GM18951 (cell line): ENCODE measurements at regions not wholly inside any gene's neighbourhood (a gene's known extent, or its start where the extent isn't known, plus 50 kb on each side); places are given as distances from the start of the nearest gene placed in this dataset.

ENCODE experiments used
- POLR2A ChIP-seq: IDR thresholded peaks from 4 replicates; pipeline ENCODE4 v1.6.1; 2011; ENCODE audit warnings: mild to moderate bottlenecking; ENCODE audit not compliant: insufficient read length, insufficient read depth; ENCODE audit errors: extremely low read depth
- in situ Hi-C: fragments of 300-500 bp; cut with MboI; formaldehyde crosslinking; loops from one replicate; pipeline ENCODE4 v1.12.0; 2022; ENCODE audit warnings: low sequenced_read_pairs, mixed read lengths, inconsistent platforms; ENCODE audit not compliant: unreplicated experiment

DNA sequence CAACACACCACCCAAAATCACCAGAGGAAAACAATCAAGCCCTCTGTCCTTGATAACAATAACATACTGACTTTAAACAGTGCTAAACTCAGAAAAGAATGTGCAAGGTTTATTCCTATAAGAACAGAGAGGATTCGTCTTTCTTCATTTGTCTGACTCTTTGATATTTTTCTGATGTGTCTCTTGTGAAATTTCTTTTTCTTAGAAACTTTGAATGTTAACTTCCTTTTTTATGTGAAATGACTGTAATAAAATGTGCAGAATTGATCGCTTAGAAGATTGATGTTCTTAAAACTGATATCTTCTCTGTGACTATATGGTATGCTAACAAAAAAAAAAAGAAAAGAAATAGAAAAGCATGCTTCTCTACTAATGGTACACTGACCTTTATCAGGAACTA is 947.4 kb upstream of the CITED2 start:
- in situ Hi-C loops, result no loop called here

DNA sequence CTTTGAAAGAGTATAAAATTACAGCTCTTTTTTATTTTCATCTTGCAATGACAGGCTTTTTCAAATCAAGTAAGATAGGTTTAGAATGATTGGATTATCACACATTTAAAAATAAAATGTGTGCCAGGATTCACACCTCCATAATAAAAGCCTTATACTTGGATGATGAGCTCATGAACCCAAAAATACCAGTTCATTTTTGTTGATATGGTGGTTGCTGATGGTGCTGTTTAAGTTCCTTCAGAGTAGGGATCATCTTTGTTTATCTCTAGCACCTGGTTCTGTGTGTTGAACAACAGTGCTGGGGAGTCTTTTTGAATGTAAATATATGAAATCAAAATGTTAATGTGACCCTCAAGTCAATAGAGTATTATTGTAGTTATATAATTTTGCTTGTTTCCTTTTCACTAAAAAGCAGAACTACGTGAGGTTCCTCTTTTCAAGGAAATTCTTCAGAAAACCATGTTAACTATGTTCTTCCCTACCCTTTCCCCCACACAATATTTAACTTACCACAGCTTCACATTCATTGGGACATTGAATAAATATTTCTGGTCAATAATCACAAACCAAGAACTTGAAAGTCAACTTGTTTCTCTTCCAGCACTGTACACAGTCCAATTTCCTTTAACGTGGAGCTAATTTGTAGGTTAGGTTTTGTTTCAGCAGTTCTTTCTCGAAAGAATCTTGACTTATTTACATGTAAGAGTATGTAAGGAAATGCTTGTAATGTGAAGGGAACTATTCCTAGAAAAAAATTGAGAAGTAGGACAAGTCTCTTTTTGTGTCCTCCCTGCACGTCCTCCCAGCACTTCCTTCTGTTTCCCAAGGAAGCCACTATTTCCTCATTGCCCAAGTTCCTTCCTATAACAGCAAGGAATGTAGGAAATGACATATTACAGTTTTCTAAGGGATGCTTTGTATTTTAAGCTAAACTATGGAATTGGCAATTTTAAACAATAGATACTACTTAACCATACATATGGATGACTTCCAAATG is 945.9 kb upstream of the CITED2 start:
- no peak for TF ChIP-seq POLR2A
- in situ Hi-C loops, result no loop called here

More for the DNA sequence above, 947.4 kb upstream of the CITED2 start:
- TF ChIP-seq POLR2A, result no peak

DNA sequence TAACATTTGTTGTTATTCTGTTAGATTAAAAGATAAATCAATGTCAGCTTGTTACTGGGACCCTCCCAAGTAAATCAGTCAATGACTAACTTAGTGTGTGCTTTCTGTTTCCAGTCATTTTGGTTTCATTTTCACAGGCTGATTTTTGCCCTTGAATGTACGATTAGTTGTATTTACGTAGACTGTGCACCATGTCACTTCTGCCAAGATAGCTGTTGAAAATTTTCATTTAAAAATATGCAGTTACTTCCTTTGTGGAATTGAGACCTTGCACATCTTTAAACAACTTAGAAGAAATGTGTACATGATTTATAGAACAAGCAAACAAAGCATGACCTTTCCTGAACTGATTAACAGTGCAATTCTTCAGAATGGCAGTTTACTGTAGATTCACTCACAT is 944.8 kb upstream of the CITED2 start:
- in situ Hi-C loops, result no loop called here
- no peak for TF ChIP-seq POLR2A

DNA sequence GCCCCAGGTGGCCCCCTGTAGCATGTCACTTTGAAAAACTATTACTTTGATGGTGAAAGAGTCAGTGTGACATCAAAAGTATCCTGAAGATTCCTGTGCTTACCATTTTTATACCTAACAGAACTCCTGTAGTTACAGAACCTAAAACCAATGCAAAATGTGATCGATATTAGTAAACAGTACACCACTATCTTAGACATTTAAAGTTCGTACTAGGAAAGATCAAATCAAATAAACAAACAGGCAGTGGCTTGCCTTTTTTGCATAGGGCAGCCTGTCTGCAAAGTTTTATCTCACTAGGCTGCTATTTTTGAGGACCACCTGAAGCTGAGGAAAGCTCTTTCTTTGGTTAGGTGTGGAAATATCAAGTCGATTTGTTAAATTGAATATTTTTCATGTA is 944.0 kb upstream of the CITED2 start:
- in situ Hi-C loops, result no loop called here
- no peak for TF ChIP-seq POLR2A

DNA sequence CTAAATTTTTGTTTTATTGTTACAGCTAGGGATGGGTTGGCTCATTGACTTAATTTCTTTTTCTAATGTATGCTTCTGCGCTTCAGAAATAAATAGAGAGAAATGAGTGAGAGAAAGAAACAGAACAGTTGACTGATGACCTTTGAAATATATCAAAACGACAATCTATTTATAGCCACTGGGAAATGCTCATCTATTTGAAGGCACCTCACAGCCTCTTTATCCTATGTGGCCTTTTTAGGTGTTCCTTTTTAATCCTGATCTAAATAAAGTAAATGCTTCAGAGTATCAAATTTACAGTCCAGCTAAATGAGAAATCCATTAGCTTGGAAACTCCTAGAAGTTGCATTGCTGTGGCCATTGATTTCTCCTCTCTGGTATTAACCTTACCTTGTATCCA is 943.5 kb upstream of the CITED2 start:
- no peak for TF ChIP-seq POLR2A
- in situ Hi-C loops, result no loop called here

DNA sequence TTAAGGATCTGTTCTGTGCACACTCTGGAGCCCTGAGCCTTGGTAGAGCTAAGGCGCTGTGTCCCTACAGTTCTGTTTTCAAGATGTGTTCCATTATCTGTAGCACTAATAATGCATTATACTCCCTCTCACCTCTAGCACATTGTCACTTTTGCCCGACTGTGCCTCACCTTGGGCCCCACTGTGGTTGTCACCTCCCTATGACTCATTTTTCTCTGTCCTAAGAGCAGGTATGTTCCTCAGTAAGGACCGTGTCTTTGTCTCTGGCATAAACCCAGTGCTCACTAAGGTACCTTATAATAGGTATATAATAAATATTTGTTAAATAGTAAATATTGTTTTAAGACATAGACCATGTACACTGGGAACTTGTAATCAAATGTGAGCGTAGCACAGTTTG is 942.5 kb upstream of the CITED2 start:
- no peak for TF ChIP-seq POLR2A
- in situ Hi-C loops, result no loop called here

DNA sequence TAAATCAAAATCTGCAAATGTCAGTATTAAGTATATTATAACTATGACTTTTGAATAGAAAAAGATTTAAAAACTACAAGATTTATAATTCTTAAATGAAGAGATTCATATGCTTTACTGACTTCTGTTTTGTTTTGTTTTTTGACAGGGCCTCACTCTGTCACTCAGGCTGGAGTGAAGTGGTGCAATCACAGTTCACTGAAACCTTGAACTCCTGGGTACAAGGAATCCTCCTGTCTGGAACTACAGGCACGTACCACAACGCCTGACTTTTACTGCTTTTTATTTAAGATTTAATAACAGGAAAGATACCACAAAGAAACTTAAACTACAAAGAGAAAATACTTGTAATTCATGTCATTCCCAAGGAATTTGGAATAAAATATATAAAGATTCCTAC is 940.2 kb upstream of the CITED2 start:
- no peak for TF ChIP-seq POLR2A
- in situ Hi-C loops, result no loop called here

DNA sequence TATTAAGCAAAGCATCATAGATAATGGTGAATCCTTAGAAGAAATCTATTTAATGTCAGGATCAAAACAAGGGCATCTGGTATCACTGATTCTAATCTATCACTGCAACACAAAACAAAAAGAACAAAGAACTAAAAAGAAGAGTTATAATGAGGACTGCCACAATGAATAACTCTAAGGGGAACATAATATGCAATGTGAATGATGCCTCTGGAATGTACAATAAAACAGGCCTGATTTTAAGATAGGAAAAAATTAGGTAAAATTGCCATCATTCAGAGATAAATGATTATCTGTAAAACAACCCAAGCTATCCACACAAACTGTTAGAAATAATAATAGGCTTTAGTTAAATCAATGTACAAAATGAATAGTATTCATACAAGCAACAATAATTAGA is 936.7 kb upstream of the CITED2 start:
- in situ Hi-C loops, result no loop called here
- TF ChIP-seq POLR2A, result no peak

DNA sequence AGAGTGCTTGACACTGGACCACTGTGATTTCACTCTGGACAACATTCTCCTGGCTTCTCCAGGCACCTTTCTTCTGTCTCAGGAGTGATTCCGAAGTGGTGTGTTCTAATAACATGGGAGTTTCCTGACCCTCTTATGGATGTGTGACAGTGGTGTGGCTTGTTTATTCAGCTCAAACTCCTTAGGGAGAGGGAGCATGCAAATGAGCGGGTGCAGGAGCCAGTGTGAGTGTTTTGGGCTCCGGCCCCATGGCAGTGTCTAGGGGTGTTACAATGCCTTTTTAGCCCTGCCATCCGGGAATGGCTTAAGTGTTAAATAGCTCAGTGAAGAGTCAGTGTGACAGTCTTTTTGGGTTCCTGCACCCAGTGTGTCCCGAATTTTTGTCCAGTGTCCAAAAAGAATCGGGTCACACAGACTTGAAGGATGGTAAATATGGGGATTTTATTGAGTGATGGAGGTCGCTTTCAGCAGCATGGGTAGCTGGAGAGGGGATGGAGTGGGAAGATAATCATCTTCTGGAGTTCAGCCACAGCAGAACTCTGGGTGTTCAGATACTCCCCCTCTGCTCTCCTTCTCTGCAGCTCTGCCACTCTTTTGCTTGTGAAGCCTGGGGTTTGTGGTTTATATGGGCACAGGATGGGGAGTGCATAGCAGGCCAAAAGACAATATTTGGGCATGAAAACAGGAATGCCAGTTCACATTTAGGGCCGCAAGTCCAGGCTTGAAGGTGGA is 928.9 kb upstream of the CITED2 start:
- no peak for TF ChIP-seq POLR2A
- in situ Hi-C loops, result no loop called here

DNA sequence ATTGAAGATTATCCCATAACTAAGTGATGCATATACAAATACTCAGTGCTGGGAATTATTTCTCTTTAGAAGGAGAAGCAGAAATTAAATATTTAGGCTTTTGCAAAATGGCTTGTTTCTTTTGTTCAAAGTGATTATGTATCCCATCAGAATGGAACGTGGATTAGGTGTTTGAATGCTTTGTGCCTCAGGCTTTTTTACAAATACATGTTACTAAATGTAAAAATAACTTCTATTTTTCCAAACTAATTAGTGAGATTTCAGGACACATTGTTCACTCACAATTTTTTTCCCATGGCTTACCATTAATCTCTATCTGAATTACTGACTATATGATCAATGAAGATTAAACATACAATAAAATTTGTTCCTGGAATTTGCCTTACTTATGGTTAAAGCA is 925.9 kb upstream of the CITED2 start:
- TF ChIP-seq POLR2A, result no peak
- in situ Hi-C loops, result no loop called here

DNA sequence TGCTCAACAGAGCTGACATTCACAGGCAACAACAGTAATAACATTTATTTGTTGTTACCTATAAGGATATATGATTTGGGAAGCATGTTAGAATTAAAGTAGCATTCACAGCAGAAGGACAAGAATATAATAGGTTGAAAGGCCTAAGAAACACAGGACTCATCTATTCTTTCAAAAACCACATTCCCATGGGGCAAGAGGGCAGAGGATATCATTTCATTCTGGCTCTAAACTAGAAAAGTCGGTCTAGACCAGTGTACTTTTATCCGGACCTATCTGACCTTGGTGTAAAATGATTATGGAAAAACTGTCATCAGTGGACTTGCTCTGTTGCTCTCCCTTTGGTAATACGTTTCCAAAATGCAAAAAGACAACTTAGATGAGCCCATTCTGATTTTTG is 914.7 kb upstream of the CITED2 start:
- in situ Hi-C loops, result no loop called here
- no peak for TF ChIP-seq POLR2A

DNA sequence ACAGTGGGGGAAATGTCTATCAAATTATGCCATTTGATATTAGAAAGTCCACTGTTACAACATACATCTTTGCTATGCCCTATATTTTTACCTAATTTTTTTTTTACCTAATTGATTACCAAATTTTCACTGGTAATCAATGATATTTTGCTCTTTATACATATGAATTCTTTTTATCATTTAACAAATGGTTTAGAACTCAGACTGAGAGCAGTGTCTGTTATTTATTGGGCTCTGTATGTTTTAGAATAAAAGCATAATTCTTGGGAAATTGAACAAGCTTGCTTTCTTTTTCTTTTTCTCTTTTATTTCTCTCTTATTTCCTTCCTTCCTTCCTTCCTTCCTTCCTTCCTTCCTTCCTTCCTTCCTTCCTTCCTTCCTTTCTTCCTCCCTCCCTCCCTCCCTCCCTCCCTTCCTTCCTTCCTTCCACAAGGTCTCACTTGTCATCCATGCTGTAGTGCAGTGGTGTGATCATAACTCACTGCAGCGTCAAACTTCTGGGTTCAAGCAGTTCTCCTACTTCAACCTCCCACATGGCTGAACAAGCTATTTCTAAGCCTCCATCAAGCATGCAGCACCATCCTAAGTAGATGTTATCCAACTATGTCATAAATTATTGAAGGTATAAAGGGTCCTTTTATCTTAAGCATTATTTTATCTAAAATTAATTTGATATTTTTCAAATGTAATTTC is 911.7 kb upstream of the CITED2 start:
- in situ Hi-C loops, result no loop called here
- TF ChIP-seq POLR2A, result no peak

DNA sequence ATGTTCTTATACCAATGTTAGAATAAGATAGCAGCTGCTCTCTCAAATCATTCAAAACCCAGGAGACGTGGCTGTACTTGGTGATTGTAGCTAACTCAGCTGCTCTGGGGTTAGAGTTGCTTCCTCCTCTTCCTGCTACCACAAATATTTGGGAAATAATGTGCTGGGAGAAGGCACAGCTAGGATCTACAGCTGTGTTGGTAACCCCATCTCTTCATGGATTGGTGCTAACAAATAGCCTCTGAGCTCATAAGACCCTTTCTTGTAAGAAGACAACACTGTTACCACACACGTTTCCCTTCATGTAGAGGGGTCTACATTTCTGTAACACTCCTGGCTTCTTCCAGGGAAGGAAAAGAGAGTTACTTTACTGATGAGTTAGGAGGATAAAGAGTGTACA is 911.0 kb upstream of the CITED2 start:
- in situ Hi-C loops, result no loop called here
- TF ChIP-seq POLR2A, result no peak

DNA sequence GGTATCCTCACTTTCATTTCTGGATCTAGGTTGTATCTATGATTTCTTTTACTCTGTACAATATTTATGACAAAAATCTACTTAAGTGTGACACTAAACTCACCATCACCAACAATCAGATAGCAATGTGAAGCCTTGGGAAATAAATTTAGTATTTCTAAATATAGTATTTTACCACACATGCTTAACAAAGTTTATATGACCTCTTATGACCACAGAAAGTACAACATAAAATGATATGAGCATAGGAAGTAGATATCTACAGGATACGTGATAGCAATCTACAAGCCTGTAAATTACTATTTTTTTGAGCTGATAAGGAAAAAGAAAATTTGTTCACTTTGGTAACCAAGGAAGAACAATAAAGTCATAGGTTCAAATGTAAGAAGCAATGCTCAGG is 910.4 kb upstream of the CITED2 start:
- in situ Hi-C loops, result no loop called here

DNA sequence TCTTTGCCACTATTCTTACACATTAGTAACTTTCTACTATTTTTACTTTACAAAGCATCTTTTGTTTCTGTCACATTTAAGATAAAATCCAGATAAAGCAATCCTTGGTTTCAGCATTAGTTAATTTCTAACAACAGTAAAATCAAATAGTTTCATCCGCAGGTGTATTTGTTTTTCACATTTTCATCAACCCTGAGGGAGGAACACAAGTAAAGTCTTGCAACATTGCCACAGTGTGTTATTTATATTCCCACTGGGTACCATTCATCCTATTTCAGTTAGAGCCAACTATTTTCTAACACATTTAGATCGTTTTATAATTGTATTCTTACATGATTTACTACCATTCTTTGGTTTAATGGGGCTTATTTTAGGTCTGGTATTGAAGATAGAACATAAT is 908.7 kb upstream of the CITED2 start:
- TF ChIP-seq POLR2A, result no peak
- in situ Hi-C loops, result no loop called here

More for the DNA sequence above, 910.4 kb upstream of the CITED2 start:
- TF ChIP-seq POLR2A, result no peak
